GM18502 (cell line): ENCODE measurements at regions not wholly inside any gene's neighbourhood (a gene's known extent, or its start where the extent isn't known, plus 50 kb on each side); places are given as distances from the start of the nearest gene placed in this dataset.
"Not testable (repeated sequence)": the region's sequence is repeated elsewhere in the genome, so short reads cannot be mapped to it uniquely, and the experiment has no call there.

Source experiments
- ATAC-seq: cut with Tn5 transposase; IDR thresholded peaks from one replicate; pipeline ENCODE4 v1.9.1; 2021; ENCODE audit warnings: mild to moderate bottlenecking; ENCODE audit not compliant: unreplicated experiment, poor library complexity

DNA sequence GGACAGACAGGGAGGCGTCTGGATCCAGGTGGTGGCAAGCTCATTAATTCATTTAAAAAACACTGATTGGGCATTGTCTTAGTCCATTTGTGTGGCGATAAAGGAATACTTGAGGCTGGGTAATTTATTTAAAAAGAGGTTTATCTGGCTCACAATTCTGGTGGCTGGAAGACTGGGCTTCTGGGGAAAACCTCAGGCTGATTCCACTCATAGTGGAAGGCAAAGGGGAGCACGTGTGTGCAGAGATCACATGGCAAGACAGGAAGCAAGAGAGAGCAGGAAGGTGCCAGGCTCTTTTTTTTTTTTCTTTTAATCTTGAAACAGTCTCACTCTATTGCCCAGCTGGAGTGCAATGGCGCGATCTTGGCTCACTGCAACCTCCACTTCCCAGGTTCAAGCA, 100.2 kb upstream of the METTL14 start:
- no peak for ATAC-seq

DNA sequence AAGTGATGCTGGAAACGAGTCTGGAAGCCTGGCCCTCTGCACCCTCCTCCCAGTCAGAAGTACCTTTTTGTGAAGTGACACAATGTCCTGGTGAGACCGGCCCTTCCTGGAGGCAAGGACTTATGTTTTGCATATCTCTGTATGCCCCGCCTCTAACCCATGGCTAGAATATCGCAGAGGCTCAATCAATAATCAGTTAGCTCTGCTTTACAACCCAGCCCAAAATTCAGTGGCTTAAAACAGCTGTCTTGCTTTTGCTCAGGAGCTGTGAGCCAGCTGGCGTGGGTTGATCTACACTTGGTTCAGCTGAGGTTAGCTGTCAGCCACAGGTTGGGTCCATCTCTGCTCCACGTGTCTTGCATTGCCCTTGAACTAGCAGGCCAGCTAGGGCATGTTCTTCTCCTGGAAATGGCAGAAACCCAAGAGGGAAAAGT, 98.8 kb upstream of the METTL14 start:
- ATAC-seq = no peak

- ATAC-seq = no peak
Measured at GRCh38 chr4:118587116-118587831, 97.9 kb upstream of the METTL14 start.

DNA sequence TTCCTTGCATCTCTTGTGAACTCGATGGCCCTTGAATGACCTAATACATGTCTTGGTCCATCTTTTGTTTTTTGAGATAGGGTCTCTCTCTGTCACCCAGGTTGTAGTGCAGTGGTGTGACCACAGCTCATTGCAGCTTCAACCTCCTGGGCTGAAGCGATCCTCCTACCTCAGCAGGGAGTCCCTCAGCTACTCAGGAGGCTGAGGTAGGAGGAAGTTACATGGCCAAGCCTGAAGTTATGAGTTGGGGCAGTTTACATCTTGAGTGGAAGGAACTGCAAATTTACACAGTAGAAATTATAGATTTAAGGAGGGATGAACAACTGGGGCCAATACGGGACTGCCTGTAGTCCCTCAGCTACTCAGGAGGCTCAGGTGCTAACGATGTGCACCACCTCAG, 97.2 kb upstream of the METTL14 start:
- no peak for ATAC-seq

- ATAC-seq = no peak
Measured at GRCh38 chr4:118589471-118590055, 95.6 kb upstream of the METTL14 start.

GRCh38 chr4:118591339-118592046, 93.7 kb upstream of the METTL14 start:
- ATAC-seq = peak; percentile 98

DNA sequence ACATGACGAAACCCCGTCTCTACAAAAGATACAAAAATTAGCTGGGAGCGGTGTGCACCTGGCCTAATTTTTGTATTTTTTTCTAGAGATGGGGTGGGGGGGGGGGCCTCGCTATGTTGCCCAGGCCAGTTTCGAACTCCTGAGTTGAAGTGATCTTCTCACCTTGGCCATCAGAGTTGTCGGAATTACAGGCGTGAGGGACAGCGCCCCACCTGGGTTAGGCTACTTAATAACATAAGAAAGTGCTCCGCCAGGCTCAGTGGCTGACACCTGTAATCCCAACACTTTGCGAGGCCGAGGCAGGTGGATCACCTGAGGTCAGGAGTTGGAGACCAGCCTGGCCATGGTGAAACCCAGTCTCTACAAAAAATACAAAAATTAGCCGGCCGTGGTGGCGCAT, 92.9 kb upstream of the METTL14 start:
- not testable (repeated sequence) for ATAC-seq

GRCh38 chr4:118595883-118596282, 89.3 kb upstream of the METTL14 start:
- not testable (repeated sequence) for ATAC-seq

DNA sequence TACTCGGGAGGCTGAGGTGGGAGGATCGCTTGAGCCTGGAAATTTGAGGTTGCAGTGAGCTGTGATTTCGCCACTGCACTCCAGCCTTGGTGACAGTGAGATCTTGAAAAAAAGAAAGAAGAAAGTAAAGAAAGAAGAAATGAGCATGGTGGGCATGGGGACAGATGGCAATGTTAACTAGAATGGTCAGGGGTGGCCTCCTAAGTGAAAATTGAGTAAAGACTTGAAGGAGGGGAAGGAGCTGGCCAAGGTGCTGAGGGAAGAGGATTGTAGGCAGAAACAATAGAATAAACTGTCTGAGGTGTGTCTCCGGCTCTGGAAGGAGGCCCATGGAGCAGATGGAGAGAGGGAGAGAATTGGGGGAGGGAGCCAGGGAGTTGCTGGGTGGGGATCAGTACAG, 60.1 kb upstream of the METTL14 start:
- ATAC-seq = not testable (repeated sequence)

DNA sequence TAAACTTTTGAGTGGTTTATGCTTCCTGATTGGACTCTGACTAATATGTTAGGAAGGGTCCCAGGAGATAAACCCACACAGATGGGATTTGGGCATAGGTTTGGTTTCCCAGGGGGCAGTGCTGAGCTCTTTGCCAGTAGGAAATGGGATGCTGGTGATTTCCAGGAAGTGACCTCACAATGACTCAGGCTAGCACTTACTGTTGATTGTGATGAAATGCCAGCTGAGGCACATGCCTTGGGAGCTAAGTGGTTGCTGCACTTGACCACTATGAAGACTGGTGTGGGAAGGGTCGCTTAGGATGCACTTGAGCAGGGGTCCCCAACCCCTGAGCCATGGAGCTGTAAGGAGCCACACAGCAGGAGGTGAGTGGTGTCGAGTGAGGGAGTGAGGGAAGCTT, 55.5 kb upstream of the METTL14 start:
- not testable (repeated sequence) for ATAC-seq

DNA sequence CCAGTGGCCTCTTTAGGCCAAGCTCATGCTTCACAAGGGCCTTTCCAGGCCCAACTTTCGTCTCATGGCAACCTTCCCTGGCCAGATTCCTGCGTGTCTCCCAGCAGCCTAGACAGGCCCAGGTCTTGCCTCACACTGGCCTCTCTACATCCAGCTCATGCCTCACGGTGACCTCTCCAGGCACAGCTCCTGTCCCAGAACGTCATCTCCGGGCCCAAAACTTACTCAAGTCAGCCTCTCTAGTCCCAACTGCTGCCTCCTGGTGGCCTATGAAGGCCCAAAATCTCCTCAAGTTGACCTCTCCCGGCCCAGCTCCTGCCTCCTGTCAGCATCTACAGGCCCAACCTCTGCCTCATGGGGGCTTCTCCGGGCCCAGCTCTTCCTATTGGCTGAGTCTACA, 54.3 kb upstream of the METTL14 start:
- ATAC-seq = not testable (repeated sequence)

DNA sequence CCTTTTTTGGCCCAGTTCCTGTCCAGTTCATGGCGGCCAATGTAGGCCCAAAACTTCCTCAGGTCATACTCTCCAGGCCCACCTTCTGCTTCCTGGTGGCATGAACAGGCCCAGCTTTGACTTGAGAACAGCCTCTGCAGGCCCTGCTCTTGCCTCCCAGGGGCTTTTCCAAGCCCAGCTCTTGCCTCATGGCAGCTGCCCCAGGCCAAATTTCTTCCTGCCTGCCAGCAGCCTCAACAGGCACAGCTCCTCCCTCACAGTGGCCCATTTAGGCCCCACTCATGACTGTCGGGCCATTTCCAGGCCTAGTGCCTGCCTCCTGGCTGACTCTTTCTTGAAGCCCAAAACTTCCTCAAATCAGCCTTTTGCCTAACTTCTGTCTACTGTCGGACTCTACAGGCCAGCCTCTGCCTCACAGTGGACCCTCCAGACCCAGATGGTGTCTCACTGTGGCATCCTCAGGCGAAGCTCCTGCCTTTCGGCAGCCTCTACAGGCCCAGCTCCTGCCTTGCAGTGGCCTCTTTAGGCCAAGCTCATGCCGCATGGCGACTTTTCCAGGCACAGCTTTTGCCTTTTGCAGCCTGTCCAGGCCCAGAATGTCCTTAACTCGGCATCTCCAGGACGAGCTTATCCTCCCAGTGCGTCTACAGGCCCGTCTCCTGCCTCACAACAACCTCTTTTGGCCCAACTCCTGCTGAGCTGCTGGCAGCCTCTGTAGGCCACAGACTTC, 53.7 kb upstream of the METTL14 start:
- ATAC-seq = not testable (repeated sequence)

GRCh38 chr4:118633476-118633875, 51.7 kb upstream of the METTL14 start:
- not testable (repeated sequence) for ATAC-seq

DNA sequence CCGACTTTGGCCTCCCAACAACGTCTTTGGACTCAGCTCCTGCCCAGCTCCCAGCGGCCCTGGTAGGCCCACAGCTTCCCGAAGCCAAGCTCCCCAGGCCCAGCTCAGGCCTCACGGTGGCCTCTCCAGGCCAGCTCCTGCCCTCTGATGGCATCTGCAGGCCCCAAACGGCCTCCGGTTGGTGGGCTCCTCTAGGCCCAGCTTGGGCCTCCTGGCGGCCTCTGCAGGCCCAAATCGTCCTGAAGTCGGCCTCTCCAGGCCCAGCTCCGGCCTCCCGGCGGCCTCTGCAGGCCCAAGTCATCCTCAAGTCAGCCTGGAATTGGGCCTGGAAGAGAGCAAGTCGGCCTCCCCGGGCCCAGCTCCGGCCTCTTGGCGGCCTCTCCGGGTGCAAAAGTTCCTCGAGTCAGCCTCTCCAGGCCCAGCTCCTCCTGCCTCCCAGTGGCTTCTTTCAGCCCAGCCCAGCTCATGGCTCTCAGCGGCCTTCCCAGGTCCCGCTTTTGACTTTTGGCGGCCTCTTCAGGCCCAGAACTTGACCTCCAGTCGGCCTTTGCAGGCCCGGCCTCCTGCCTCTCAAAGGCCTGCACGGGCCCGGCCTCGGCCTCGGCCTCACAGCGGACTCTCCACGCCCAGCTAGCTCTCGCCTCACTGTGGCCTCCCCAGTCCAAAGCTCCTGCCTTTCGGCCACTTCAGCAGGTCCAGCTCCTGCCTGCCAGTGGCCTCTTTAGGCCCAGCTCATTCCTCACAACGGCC, 50.9 kb upstream of the METTL14 start:
- not testable (repeated sequence) for ATAC-seq
